ENCODE measurements at regions not wholly inside any gene's neighbourhood (a gene's known extent, or its start where the extent isn't known, plus 50 kb on each side); places are given as distances from the start of the nearest gene placed in this dataset.
A peak's percentile ranks its signal among the peaks of the same experiment; 100 is the strongest.

DNA sequence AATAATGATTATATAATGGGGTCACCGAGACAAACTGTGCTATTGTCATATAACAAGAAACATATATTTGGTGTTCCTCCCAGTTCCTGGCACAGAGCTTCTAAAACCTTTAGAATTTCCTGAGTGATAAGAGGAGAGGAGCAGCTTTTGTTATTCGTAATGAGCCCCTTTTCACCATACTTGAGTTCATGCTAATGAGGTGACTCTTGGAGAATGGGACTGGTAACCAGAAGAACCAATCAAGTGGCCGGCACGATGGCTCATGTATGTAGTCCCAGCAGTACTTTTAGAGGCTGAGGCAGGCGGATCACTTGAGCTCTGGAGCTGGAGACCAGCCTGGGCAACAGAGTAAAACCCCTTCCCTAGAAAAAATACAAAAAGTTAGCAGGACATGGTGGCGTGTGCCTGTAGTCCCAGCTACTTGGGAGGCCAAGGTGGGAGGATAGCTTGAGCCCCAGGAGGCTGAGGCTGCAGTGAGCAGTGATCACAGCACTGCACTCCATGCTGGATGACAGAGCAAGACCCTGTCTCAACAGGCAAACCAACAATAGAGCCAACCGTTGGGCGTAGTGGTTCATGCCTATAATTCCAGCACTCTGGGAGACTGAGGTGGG is 62.7 kb upstream of the FTH1 start:
- DNase-seq (ENCODE audit: low read depth in 2 of 2, low spot score in 1 of 2) = no peak

DNA sequence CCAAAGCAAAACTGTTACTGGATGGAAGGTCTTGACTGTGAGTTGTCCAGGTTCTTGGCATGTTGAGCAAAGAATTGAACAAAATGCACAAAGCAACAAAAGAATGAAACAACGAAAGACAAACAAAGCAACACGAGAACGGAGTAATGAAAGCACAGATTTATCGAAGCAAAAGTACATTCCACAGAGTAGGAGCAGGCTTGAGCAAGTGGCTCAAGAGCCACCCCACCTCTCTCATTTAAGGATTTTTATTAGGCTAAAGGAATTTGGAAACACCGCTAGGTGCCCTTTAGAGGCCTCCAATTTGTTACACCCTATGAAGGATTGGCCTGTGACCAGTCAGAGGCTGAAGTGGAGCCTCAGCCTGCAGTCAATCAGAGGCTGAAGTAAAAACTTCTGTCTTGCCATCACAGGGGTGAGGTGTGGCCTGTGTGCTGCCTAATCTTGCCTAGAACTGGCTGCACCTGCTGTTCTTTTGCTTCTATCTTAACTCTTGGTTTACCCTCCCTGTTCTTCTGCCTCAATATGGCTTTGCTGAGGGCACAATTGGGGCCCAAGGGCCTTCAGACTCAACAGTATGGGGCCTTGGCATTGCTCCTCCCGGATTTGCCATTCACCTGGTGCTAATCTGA is 59.4 kb upstream of the FTH1 start:
- no peak for DNase-seq (ENCODE audit: low read depth in 2 of 2, low spot score in 1 of 2)

DNA sequence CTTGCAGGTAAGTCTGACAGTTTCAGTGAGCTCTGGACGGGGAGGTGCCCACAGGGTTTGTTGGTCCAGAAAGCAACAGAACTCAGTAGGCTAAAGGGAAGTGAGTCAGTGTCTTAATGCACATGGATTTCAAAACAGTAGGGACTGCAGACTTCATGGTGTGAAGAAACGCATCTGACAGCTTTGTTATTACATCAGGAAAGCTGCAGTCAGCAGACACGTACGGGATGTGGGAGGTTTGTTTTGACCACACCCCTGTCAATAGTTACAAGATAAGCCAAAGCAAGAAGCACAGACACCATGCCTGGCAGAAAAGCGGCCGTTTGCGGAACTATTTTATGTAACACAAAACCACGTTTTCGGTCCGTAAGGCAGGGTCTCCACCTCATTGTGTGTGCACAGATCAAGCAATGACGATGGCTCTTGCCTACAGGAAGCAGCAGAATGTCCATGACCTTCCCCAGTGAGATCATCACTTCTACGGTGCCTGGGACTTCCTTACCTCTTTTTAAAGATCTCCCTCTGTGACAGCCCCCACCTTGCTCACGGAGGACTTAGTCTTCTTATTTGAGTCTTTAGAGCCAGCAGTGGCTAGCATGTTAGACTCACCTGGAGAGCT is 58.2 kb upstream of the FTH1 start:
- peak; percentile 36 to 39 for DNase-seq (ENCODE audit: low read depth in 2 of 2, low spot score in 1 of 2)

DNA sequence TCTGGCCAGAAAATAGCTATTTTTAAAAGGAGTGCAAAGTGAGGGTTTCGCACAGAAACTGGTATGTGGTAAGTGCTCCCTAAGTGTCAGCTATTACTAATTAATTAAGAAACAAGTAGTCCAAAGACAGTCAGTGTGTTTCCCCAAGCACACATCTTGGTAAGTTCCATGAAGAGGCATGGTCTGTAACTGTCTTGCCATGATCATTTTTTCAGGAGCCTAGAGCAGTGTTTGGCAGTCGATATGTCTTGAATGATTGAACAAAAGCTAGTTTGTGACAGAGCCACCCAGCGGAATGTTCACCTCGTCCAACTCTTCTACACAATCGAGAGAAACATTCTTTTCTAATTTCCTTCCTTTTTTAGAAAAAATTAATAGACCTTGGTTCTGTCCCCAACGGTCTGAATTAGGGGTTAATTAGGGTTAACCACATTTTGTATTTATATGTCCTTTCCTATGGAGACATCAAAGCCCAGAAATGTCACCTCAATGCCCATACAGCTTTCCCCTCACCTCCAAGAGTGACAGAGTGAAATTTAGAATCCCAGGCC is 57.6 kb upstream of the FTH1 start:
- DNase-seq (ENCODE audit: low read depth in 2 of 2, low spot score in 1 of 2) = no peak

DNA sequence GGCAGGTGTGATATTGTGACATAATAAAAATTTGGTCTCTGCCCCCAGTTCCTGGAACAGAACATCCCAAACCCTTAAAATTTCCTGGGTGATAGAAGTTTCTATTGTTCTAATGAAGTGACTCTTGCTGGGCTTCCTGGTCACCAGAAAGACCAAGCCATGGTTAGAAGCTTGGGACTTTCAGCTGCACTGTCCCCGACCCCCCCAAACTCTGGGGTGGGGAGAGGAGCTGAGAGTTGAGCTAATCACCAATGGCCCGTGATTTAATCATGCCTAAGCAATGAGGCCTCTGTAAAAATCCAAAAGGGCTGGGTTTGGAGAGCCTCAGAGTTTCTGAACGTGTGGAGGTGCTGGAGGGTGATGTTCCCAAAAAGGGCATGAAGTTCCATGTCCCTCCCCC is 54.8 kb upstream of the FTH1 start:
- no peak for DNase-seq (ENCODE audit: low read depth in 2 of 2, low spot score in 1 of 2)

DNA sequence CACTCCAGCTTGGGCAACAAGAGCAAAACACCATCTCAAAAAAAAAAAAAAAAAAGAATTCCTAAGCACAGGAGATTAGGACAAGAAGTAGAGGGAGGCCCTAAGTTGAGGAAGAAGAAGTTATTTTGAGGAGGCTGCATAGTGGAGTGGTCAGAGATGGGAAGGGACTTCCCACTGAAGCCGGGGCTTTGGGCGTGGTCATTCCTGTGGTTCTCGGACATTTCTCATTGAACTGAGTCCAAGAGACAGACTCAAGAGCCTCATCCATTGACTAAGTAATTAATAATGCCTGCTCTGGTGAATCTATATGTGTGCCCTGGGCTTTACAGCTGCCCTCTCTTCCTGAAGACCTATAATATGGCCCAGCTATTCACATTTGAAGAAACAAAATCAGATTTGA is 53.2 kb upstream of the FTH1 start:
- DNase-seq (ENCODE audit: low read depth in 2 of 2, low spot score in 1 of 2) = no peak

DNA sequence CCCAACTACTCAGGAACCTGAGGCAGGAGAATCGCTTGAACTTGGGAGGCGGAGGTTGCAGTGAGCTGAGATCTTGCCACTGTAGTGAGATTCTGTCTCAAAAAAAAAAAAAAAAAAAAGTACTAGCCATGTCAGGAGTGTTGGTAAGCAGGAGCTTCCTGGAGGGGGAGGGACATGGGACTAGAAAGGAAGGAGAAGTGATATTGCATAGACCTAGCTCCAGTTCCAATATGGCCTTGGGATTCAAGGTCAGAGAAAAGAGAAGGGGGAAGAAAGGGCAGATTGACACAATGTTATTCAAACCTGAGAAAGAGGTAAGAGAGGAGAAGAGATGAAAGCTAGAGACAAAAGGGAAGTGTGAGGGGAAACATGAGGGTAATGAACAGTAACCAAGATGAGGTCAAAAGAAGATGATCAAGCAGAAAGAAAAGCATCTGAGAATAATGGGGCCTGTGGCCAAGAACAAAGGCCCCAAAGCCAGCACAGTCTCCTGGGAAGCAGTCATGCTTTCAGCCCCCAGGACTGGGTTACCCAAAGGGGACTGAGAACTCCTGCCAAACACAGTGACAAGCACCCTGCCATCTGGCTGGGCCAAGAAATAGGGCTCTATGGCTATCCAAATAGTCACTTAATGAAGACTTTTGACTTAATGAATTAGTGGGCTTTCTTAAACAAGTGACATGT is 51.7 kb upstream of the FTH1 start:
- no peak for DNase-seq (ENCODE audit: low read depth in 2 of 2, low spot score in 1 of 2)

DNA sequence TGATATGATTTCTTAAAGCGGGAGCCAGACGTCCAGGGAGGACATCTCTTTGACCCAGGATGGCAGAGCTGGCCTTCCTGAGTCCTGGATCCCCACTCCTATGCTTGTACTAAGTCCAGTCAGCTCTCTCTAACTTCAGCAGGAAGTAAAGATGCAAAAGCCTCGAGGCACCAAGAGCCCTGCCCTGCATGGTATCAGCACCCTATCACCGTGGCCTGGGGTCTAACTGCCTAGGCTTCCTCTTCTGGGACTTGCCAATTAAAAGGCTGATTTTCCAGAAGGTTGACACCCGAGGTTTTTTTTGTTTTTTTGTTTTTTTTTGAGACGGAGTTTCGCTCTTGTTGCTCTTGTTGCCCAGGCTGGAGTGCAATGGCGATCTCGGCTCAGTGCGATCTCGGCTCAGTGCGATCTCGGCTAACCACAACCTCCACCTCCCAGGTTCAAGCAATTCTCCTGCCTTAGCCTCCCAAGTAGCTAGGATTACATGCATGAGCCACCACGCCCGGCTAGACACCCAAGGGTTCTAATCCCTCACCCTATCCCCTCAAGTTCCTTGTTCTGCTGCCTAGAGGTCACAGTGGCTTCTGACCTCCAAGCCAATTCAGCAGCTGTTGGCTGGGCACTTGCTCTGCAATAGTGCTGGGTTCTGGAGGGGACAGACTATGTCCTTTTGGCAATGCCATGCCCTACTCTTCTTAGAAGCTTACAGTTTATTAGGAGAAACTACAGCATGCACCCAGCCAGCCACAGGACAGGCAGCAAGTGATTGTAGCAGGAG is 50.6 kb upstream of the FTH1 start:
- no peak for DNase-seq (ENCODE audit: low read depth in 2 of 2, low spot score in 1 of 2)
